Trophoblast cell (in vitro differentiated cells and primary cell): ENCODE measurements at regions not wholly inside any gene's neighbourhood (a gene's known extent, or its start where the extent isn't known, plus 50 kb on each side); places are given as distances from the start of the nearest gene placed in this dataset.

ENCODE experiments used
- DNase-seq, 2 donors: peaks; one replicate each; pipeline ENCODE4 v3.0.0-alpha.2; 2016
- H2AFZ ChIP-seq: 2 replicates; pipeline ENCODE4 v1.6.1; 2013; ENCODE audit warnings: low read length, moderate library complexity, mild to moderate bottlenecking; ENCODE audit not compliant: insufficient read depth, poor library complexity
- H2AK5ac ChIP-seq: 2 replicates; pipeline ENCODE4 v1.6.1; 2013; ENCODE audit warnings: mild to moderate bottlenecking, low read length
- H2BK120ac ChIP-seq: 2 replicates; pipeline ENCODE4 v1.6.1; 2013; ENCODE audit warnings: low read length, mild to moderate bottlenecking, moderate library complexity; ENCODE audit not compliant: insufficient read depth, poor library complexity
- H2BK12ac ChIP-seq: 2 replicates; pipeline ENCODE4 v1.6.1; 2013; ENCODE audit warnings: mild to moderate bottlenecking, low read length, moderate library complexity
- H2BK5ac ChIP-seq: 2 replicates; pipeline ENCODE4 v1.6.1; 2013; ENCODE audit warnings: low read length, low read depth, moderate library complexity, mild to moderate bottlenecking; ENCODE audit not compliant: poor library complexity
- H3K14ac ChIP-seq: 2 replicates; pipeline ENCODE4 v1.6.1; 2013; ENCODE audit warnings: mild to moderate bottlenecking, low read length
- H3K18ac ChIP-seq: 2 replicates; pipeline ENCODE4 v1.6.1; 2013; ENCODE audit warnings: mild to moderate bottlenecking, low read length
- H3K23ac ChIP-seq: 2 replicates; pipeline ENCODE4 v1.6.1; 2013; ENCODE audit warnings: low read length
- H3K27ac ChIP-seq: 2 replicates; pipeline ENCODE4 v1.5.1; 2013; ENCODE audit warnings: low read depth, mild to moderate bottlenecking, inconsistent platforms, low read length, moderate library complexity
- H3K27me3 ChIP-seq: 2 replicates; pipeline ENCODE4 v1.6.1; 2013; ENCODE audit warnings: inconsistent platforms, mild to moderate bottlenecking, low read length, moderate library complexity; ENCODE audit not compliant: insufficient read depth
- H3K36me3 ChIP-seq, 2 experiments: 1 replicate in 1 of 2; 2 replicates in 1 of 2; pipeline ENCODE4 v1.6.1; 2013; ENCODE audit warnings: low read length in 2 of 2, mild to moderate bottlenecking in 2 of 2, moderate library complexity in 1 of 2; ENCODE audit not compliant: insufficient read depth in 2 of 2, control insufficient read depth in 1 of 2
- H3K4ac ChIP-seq: 2 replicates; pipeline ENCODE4 v1.6.1; 2013; ENCODE audit warnings: low read depth, mild to moderate bottlenecking, low read length, moderate library complexity
- H3K4me1 ChIP-seq, 2 experiments: 1 replicate in 1 of 2; 2 replicates in 1 of 2; pipeline ENCODE4 v1.6.1; 2013; ENCODE audit warnings: low read length in 2 of 2, mild to moderate bottlenecking in 2 of 2, moderate library complexity in 1 of 2; ENCODE audit not compliant: insufficient read depth in 2 of 2, control insufficient read depth in 1 of 2
- H3K4me2 ChIP-seq: 2 replicates; pipeline ENCODE4 v1.6.1; 2013; ENCODE audit warnings: inconsistent platforms, mild to moderate bottlenecking, low read length, moderate library complexity
- H3K4me3 ChIP-seq: 2 replicates; pipeline ENCODE4 v1.5.1; 2013; ENCODE audit warnings: mild to moderate bottlenecking, low read depth, low read length, inconsistent platforms
- H3K79me1 ChIP-seq: one replicate; pipeline ENCODE4 v1.6.1; 2013; ENCODE audit warnings: low read length
- H3K79me2 ChIP-seq: 2 replicates; pipeline ENCODE4 v1.6.1; 2013; ENCODE audit warnings: low read length, mild to moderate bottlenecking; ENCODE audit not compliant: control insufficient read depth, insufficient read depth, poor library complexity
- H3K9ac ChIP-seq: 2 replicates; pipeline ENCODE4 v1.6.1; 2013; ENCODE audit warnings: mild to moderate bottlenecking, low read length
- H3K9me3 ChIP-seq: 2 replicates; pipeline ENCODE4 v1.6.1; 2013; ENCODE audit warnings: low read depth, mild to moderate bottlenecking, control low read depth, inconsistent platforms, low read length; ENCODE audit not compliant: insufficient read depth
- H4K12ac ChIP-seq: 2 replicates; pipeline ENCODE4 v1.6.1; 2013; ENCODE audit warnings: low read depth, mild to moderate bottlenecking, low read length, moderate library complexity
- H4K8ac ChIP-seq: 2 replicates; pipeline ENCODE4 v1.6.1; 2013; ENCODE audit warnings: low read depth, mild to moderate bottlenecking, low read length, moderate library complexity
- H4K91ac ChIP-seq: one replicate; pipeline ENCODE4 v1.6.1; 2013; ENCODE audit warnings: low read depth, mild to moderate bottlenecking, low read length, moderate library complexity
- WGBS: extraction: QIAGEN DNeasy Blood & Tissue Kit; methylation state at CpG from one replicate; pipeline ENCODE4 v1.1.7; 2013; ENCODE audit warnings: missing lambda C conversion rate; ENCODE audit not compliant: insufficient read length, insufficient coverage; ENCODE audit errors: extremely low coverage; 5-methylcytosine and 5-hydroxymethylcytosine counted together

- WGBS = no CpG with 5 or more reads among the region's 2 CpGs
- H2BK5ac ChIP-seq = no peak overlapping the region
These were observed 2449.5 kb downstream of the TP53TG3F start for GRCh38 chr16:35908942-35909341.

GRCh38 chr16:35909351-35909954 is 2450.0 kb downstream of the TP53TG3F start:
- H2BK5ac ChIP-seq = no peak overlapping the region
- H2BK120ac ChIP-seq = no peak overlapping the region
- H3K36me3 ChIP-seq = no peaks in the 10 kb centered on the region
- H3K27me3 ChIP-seq = no peaks in the 10 kb centered on the region
- no peak overlapping the region for H4K12ac ChIP-seq
- no peaks in the 10 kb centered on the region for H3K79me1 ChIP-seq
- H3K27ac ChIP-seq = no peak overlapping the region
- H2BK12ac ChIP-seq = no peak overlapping the region
- no peak overlapping the region for H2AK5ac ChIP-seq
- no peak overlapping the region for H2AFZ ChIP-seq
- no peaks in the 10 kb centered on the region for H3K4me1 ChIP-seq
- H4K8ac ChIP-seq = no peak overlapping the region
- H3K18ac ChIP-seq = no peak overlapping the region
- no peak overlapping the region for H3K4ac ChIP-seq
- no peak for DNase-seq
- H3K4me3 ChIP-seq = no peak overlapping the region
- H3K79me2 ChIP-seq = no peaks in the 10 kb centered on the region
- peaks cover 50% of the 10 kb centered on the region for H3K9me3 ChIP-seq
- no peak overlapping the region for H4K91ac ChIP-seq
- no peak overlapping the region for H3K4me2 ChIP-seq
- no CpG with 5 or more reads among the region's 6 CpGs for WGBS
- no peak overlapping the region for H3K23ac ChIP-seq
- H3K14ac ChIP-seq = no peak overlapping the region
- H3K9ac ChIP-seq = no peak overlapping the region

More at GRCh38 chr16:35908942-35909341, 2449.5 kb downstream of the TP53TG3F start:
- Histone ChIP-seq H4K8ac (no peak overlapping the region), H2BK12ac (no peak overlapping the region), H2AK5ac (no peak overlapping the region), H3K79me2 (no peaks in the 10 kb centered on the region), H4K12ac (no peak overlapping the region), H3K27ac (no peak overlapping the region), H3K4ac (no peak overlapping the region), H3K9me3 (peaks cover 50% of the 10 kb centered on the region), H3K79me1 (no peaks in the 10 kb centered on the region), H3K9ac (no peak overlapping the region), H3K4me3 (no peak overlapping the region), H3K4me1 (no peaks in the 10 kb centered on the region), H3K23ac (no peak overlapping the region), H4K91ac (no peak overlapping the region), H3K36me3 (no peaks in the 10 kb centered on the region), H2BK120ac (no peak overlapping the region), H3K27me3 (no peaks in the 10 kb centered on the region), H3K14ac (no peak overlapping the region), H3K4me2 (no peak overlapping the region), H2AFZ (no peak overlapping the region), H3K18ac (no peak overlapping the region)
- DNase-seq = no peak

- Histone ChIP-seq H2BK12ac (no peak overlapping the region), H3K9me3 (peaks cover 48% of the 10 kb centered on the region), H3K14ac (no peak overlapping the region), H3K4ac (no peak overlapping the region), H3K18ac (no peak overlapping the region), H3K27me3 (no peaks in the 10 kb centered on the region), H3K9ac (no peak overlapping the region), H2BK5ac (no peak overlapping the region), H2AK5ac (no peak overlapping the region), H4K12ac (no peak overlapping the region), H3K4me2 (no peak overlapping the region), H3K23ac (no peak overlapping the region), H3K79me1 (no peaks in the 10 kb centered on the region), H3K36me3 (no peaks in the 10 kb centered on the region), H2BK120ac (no peak overlapping the region), H3K79me2 (no peaks in the 10 kb centered on the region), H3K4me3 (no peak overlapping the region), H4K8ac (no peak overlapping the region), H4K91ac (no peak overlapping the region), H3K27ac (no peak overlapping the region), H3K4me1 (no peaks in the 10 kb centered on the region), H2AFZ (no peak overlapping the region)
- DNase-seq = no peak
- WGBS = no CpG with 5 or more reads among the region's 4 CpGs
These were observed 2451.0 kb downstream of the TP53TG3F start for GRCh38 chr16:35910409-35910808.

GRCh38 chr16:35911899-35912298 is 2452.5 kb downstream of the TP53TG3F start:
- Histone ChIP-seq H3K4me2 (no peak overlapping the region), H4K12ac (no peak overlapping the region), H3K23ac (no peak overlapping the region), H3K18ac (no peak overlapping the region), H2AK5ac (no peak overlapping the region), H3K4ac (no peak overlapping the region), H3K9me3 (peaks cover 41% of the 10 kb centered on the region), H3K79me2 (no peaks in the 10 kb centered on the region), H3K4me1 (no peaks in the 10 kb centered on the region), H3K36me3 (no peaks in the 10 kb centered on the region), H4K91ac (no peak overlapping the region), H2BK120ac (no peak overlapping the region), H2BK12ac (no peak overlapping the region), H2AFZ (no peak overlapping the region), H3K79me1 (no peaks in the 10 kb centered on the region), H4K8ac (no peak overlapping the region), H3K4me3 (no peak overlapping the region), H2BK5ac (no peak overlapping the region), H3K27ac (no peak overlapping the region), H3K27me3 (no peaks in the 10 kb centered on the region), H3K9ac (no peak overlapping the region), H3K14ac (no peak overlapping the region)
- WGBS = no CpG with 5 or more reads among the region's 8 CpGs
- no peak for DNase-seq
